Endothelial cell of umbilical vein (primary cell): ENCODE measurements at regions not wholly inside any gene's neighbourhood (a gene's known extent, or its start where the extent isn't known, plus 50 kb on each side); places are given as distances from the start of the nearest gene placed in this dataset.

Experiments
- BruUV-seq: library from RNA; stranded (reverse); fragments of 400-500 nt; replicated peaks from 2 replicates; lab custom pipeline; 2021; lab: Mats Ljungman, UMichigan
- CTCF ChIA-PET: fragments of 300-600, 350-600 bp; sonication (Branson Sonifier 250); formaldehyde crosslinking; loops from one replicate; lab custom pipeline; 2021; ENCODE audit warnings: antibody characterized with exemption, inconsistent platforms; lab: Charles Lee
- POLR2A ChIA-PET: fragments of 300-600, 350-600 bp; sonication (Branson Sonifier 250); formaldehyde crosslinking; loops from one replicate; lab custom pipeline; 2021; ENCODE audit warnings: antibody characterized with exemption, inconsistent platforms; lab: Charles Lee
- DNase-seq: peaks from one replicate; pipeline ENCODE4 v3.0.0-alpha.2; 2011; ENCODE audit warnings: low read depth, low spot score
- FAIRE-seq: peaks from 2 replicates; lab custom pipeline; 2011; peaks lifted over from hg19 to GRCh38; lab: Jason Lieb, UNC
- H2AFZ ChIP-seq: 2 replicates; pipeline ENCODE4 v1.6.0; 2012; ENCODE audit warnings: low read depth, low read length, control low read depth, inconsistent platforms
- H3K27ac ChIP-seq: 2 replicates; pipeline ENCODE4 v1.5.1; 2011; ENCODE audit warnings: low read depth, mild to moderate bottlenecking, control low read depth, low read length, moderate library complexity; ENCODE audit not compliant: insufficient read depth
- H3K27me3 ChIP-seq, 2 experiments: 2 replicates each; pipeline versions ENCODE4 v1.6.0 to v1.6.1; 2011; ENCODE audit warnings: low read length in 2 of 2, mixed read lengths in 1 of 2; ENCODE audit not compliant: control insufficient read depth in 2 of 2, insufficient read depth in 2 of 2
- H3K36me3 ChIP-seq, 2 experiments: 2 replicates in 1 of 2; 3 replicates in 1 of 2; pipeline ENCODE4 v1.5.1; 2011; ENCODE audit warnings: low read length in 2 of 2, mild to moderate bottlenecking in 1 of 2, moderate library complexity in 1 of 2; ENCODE audit not compliant: control insufficient read depth in 2 of 2, insufficient read depth in 2 of 2; ENCODE audit errors: extremely low read depth in 1 of 2
- H3K4me1 ChIP-seq: 3 replicates; pipeline ENCODE4 v1.5.1; 2011; ENCODE audit warnings: mild to moderate bottlenecking, low read length; ENCODE audit not compliant: control insufficient read depth, insufficient read depth; ENCODE audit errors: extremely low read depth
- H3K4me2 ChIP-seq: 2 replicates; pipeline ENCODE4 v1.6.1; 2011; ENCODE audit warnings: low read length, control low read depth, mixed read lengths; ENCODE audit not compliant: insufficient read depth
- H3K4me3 ChIP-seq, 3 experiments: fragments of 200-600 bp in 1 of 3; sonication (generic), shearing (Covaris generic) in 1 of 3; replicated peaks in 1 of 3; 2 replicates each; pipeline ENCODE4 v1.5.1; 2011 to 2016; ENCODE audit warnings: control low read depth in 3 of 3, low read length in 3 of 3, mild to moderate bottlenecking in 2 of 3, inconsistent platforms in 1 of 3, low read depth in 1 of 3, moderate library complexity in 1 of 3; ENCODE audit not compliant: insufficient read depth in 1 of 3
- H3K79me2 ChIP-seq: 2 replicates; pipeline ENCODE4 v1.6.0; 2012; ENCODE audit warnings: low read length, inconsistent platforms; ENCODE audit not compliant: control insufficient read depth, insufficient read depth
- H3K9ac ChIP-seq: replicated peaks from 2 replicates; pipeline ENCODE3; 2011; ENCODE audit warnings: low read length, control low read depth; ENCODE audit not compliant: insufficient read depth; ENCODE audit errors: extremely low read depth
- H3K9me1 ChIP-seq: replicated peaks from 3 replicates; pipeline ENCODE4 v1.6.0; 2011; ENCODE audit warnings: mild to moderate bottlenecking, low read length; ENCODE audit not compliant: control insufficient read depth, insufficient read depth; ENCODE audit errors: extremely low read depth
- H3K9me3 ChIP-seq: replicated peaks from 2 replicates; pipeline ENCODE4 v1.5.1; 2012; ENCODE audit warnings: low read length, inconsistent platforms; ENCODE audit not compliant: control insufficient read depth, insufficient read depth
- H4K20me1 ChIP-seq: replicated peaks from 2 replicates; pipeline ENCODE3; 2011; ENCODE audit warnings: mild to moderate bottlenecking, low read length; ENCODE audit not compliant: control insufficient read depth, insufficient read depth; ENCODE audit errors: extremely low read depth
- CTCF ChIP-seq, 2 donors: IDR thresholded peaks; 1 replicate in 1 of 2; 2 replicates in 1 of 2; pipeline ENCODE4 v1.5.1; 2011; ENCODE audit warnings: low read length in 2 of 2, mild to moderate bottlenecking in 2 of 2, moderate library complexity in 2 of 2, control low read depth in 1 of 2, inconsistent platforms in 1 of 2, low read depth in 1 of 2; ENCODE audit not compliant: insufficient read depth in 1 of 2; ENCODE audit errors: extremely low read depth in 1 of 2
- EZH2 ChIP-seq: IDR thresholded peaks from 2 replicates; pipeline ENCODE4 v1.6.1; 2012; ENCODE audit warnings: borderline replicate concordance, low read depth, mild to moderate bottlenecking, moderate library complexity, low read length, inconsistent platforms; ENCODE audit not compliant: severe bottlenecking
- FOS ChIP-seq: IDR thresholded peaks from 2 replicates; pipeline ENCODE4 v1.6.1; 2011; ENCODE audit warnings: mild to moderate bottlenecking, low read length, moderate library complexity, borderline replicate concordance; ENCODE audit not compliant: insufficient read depth
- GATA2 ChIP-seq: IDR thresholded peaks from 2 replicates; pipeline ENCODE4 v1.7.0; 2011; ENCODE audit warnings: low read depth, mild to moderate bottlenecking, moderate library complexity, mixed read lengths, low read length; ENCODE audit not compliant: insufficient read length, insufficient read depth
- JUN ChIP-seq: IDR thresholded peaks from 2 replicates; pipeline ENCODE4 v1.6.1; 2011; ENCODE audit warnings: borderline replicate concordance, low read depth; ENCODE audit not compliant: insufficient read length, insufficient read depth
- MYC ChIP-seq: IDR thresholded peaks from one replicate; pipeline ENCODE4 v1.6.1; 2011; ENCODE audit warnings: mild to moderate bottlenecking, low read depth, low read length
- POLR2A ChIP-seq: IDR thresholded peaks from 2 replicates; pipeline ENCODE4 v1.6.1; 2012; ENCODE audit warnings: low read depth, mild to moderate bottlenecking, control low read depth, low read length
- POLR2AphosphoS5 ChIP-seq: IDR thresholded peaks from 2 replicates; pipeline ENCODE4 v1.6.1; 2012; ENCODE audit warnings: low read depth, mild to moderate bottlenecking, control low read depth, low read length, moderate library complexity; ENCODE audit not compliant: insufficient read depth
- dilution Hi-C: fragments of 300-500 bp; cut with MboI; formaldehyde crosslinking; loops from one replicate; pipeline ENCODE4 v1.15.0; 2019; ENCODE audit warnings: low sequenced_read_pairs; ENCODE audit not compliant: extremely low pct_ligation_motif_present
- intact Hi-C: fragments of 100-400 bp; cut with micrococcal nuclease; formaldehyde crosslinking; loops from one replicate; pipeline ENCODE4 v1.10.0; 2022
- TF ChIP-seq, protein P1 (sequence below): IDR thresholded peaks from 2 replicates; pipeline ENCODE4 v1.6.1; 2011; ENCODE audit not compliant: insufficient read depth, insufficient read length

- intact Hi-C loops = loop anchor here (5.0 kb wide), 2 partner anchors 82 to 158 kb away; no protein-coding TSS in a partner anchor
- no peaks in the 10 kb centered on the region for H3K79me2 ChIP-seq
- H3K9me3 ChIP-seq = no peaks in the 10 kb centered on the region
- peaks cover 7% of the 10 kb centered on the region for H3K4me1 ChIP-seq
- no peaks in the 10 kb centered on the region for H3K27me3 ChIP-seq
- no peak overlapping the region for H3K27ac ChIP-seq
- H3K4me3 ChIP-seq = no peak overlapping the region
- H3K36me3 ChIP-seq = no peaks in the 10 kb centered on the region
- no peaks in the 10 kb centered on the region for H4K20me1 ChIP-seq
- no peak for FAIRE-seq
- H2AFZ ChIP-seq = no peak overlapping the region
- dilution Hi-C loops = no loop called here
- POLR2A ChIA-PET = no interaction called here
- H3K9me1 ChIP-seq = no peaks in the 10 kb centered on the region
- H3K9ac ChIP-seq = no peak overlapping the region
- H3K4me2 ChIP-seq = no peak overlapping the region
- no peak for DNase-seq
- BruUV-seq = no TSS peak
- no peak for TF ChIP-seq FOS
- TF ChIP-seq MYC = no peak
- no peak for TF ChIP-seq JUN
- TF ChIP-seq GATA2 = no peak
- TF ChIP-seq POLR2A = no peak
- TF ChIP-seq, protein P1, sequence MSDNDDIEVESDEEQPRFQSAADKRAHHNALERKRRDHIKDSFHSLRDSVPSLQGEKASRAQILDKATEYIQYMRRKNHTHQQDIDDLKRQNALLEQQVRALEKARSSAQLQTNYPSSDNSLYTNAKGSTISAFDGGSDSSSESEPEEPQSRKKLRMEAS = no peak
- TF ChIP-seq EZH2 = no peak
- no peak for TF ChIP-seq CTCF (IDR thresholded peaks at IDR 0.05; ENCODE audit: extremely low read depth in 1 of 2, insufficient read depth in 1 of 2, low read depth in 1 of 2, low read length in 2 of 2)
- TF ChIP-seq POLR2AphosphoS5 = no peak
- CTCF ChIA-PET = interaction anchor here (0.9 to 2.0 kb wide), 4 partner anchors 7 to 73 kb away, joined by 3 to 5 read pairs (median 3); partner anchors contain the start of gene IQCJ
These were observed 273.2 kb downstream of the MFSD1 start for GRCh38 chr3:159074756-159075701.
